Ishikawa (cell line): ENCODE measurements at regions not wholly inside any gene's neighbourhood (a gene's known extent, or its start where the extent isn't known, plus 50 kb on each side); places are given as distances from the start of the nearest gene placed in this dataset.

ENCODE experiments used
- CREB1 ChIP-seq: IDR thresholded peaks from 2 replicates; pipeline ENCODE4 v1.6.1; 2012; ENCODE audit warnings: low read depth
- EP300 ChIP-seq: IDR thresholded peaks from 2 replicates; pipeline ENCODE4 v1.6.1; 2012; ENCODE audit warnings: borderline replicate concordance
- TCF12 ChIP-seq: IDR thresholded peaks from 2 replicates; pipeline ENCODE4 v1.6.1; 2012; ENCODE audit warnings: low read depth
- TEAD4 ChIP-seq: IDR thresholded peaks from 2 replicates; pipeline ENCODE4 v1.6.1; 2012
- YY1 ChIP-seq: IDR thresholded peaks from 2 replicates; pipeline ENCODE4 v1.6.1; 2012; ENCODE audit warnings: low read depth

DNA sequence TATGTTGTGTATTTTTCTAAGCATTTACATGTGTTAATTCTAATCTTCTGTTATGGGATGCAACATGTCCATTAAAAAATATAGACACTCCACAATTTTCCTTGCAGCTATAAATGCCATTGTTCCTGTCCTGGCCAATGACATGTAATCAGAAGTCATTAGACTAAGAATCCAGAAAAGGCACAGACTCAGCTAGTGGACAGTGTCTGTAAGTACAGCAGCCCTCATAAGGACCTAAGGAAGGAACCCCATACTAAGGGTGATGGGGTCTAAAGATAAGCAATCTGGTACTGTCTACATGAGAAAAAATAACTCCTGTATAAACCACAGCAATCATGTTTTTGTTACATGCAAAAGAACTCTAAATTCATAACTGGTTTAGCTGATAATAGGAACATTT lies 115.9 kb downstream of the GPR85 start:
- TF ChIP-seq CREB1 (no peak), TEAD4 (no peak), TCF12 (no peak), EP300 (no peak), YY1 (no peak)
